ENCODE measurements at regions not wholly inside any gene's neighbourhood (a gene's known extent, or its start where the extent isn't known, plus 50 kb on each side); places are given as distances from the start of the nearest gene placed in this dataset.

GRCh38 chr10:36050763-36051499, 408.8 kb upstream of the FZD8 start:
- no peak for TF ChIP-seq POLR2A (IDR thresholded peaks at IDR 0.05)
- TF ChIP-seq CTCF (IDR thresholded peaks at IDR 0.05), result no peak
